Kidney capillary endothelial cell (primary cell): ENCODE measurements at regions not wholly inside any gene's neighbourhood (a gene's known extent, or its start where the extent isn't known, plus 50 kb on each side); places are given as distances from the start of the nearest gene placed in this dataset.

Source experiments
- DNase-seq: peaks from one replicate; pipeline ENCODE4 v3.0.0-alpha.2; 2018; ENCODE audit warnings: low spot score

DNA sequence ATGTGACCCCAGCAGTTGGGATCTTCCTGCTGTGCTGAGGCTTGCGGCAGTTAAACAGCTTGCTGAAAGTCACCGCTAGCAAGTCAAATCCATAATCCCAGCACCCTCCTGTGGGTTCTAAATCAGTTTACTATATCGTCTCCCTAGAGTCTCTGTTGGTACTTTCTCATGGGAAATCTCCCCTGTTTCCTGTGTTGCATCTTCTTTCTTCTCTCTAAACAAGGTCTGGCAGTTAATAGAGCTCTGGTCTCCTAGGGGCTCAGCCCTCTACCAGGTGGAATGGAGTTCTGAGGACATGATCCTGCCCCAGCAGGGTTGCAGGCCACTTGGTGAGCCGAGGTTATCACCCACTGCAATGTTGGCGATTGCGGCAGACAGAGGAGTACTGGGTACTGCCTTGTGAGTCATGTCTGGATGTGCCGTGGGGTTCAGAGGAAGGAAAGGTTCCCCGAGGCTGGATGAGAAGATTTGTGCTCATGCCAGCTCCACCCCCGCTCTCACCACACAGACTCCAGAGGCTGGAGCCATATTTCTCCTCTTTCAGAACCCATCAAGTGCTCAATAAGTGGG is 59.4 kb upstream of the SIX2 start:
- DNase-seq, result no peak

DNA sequence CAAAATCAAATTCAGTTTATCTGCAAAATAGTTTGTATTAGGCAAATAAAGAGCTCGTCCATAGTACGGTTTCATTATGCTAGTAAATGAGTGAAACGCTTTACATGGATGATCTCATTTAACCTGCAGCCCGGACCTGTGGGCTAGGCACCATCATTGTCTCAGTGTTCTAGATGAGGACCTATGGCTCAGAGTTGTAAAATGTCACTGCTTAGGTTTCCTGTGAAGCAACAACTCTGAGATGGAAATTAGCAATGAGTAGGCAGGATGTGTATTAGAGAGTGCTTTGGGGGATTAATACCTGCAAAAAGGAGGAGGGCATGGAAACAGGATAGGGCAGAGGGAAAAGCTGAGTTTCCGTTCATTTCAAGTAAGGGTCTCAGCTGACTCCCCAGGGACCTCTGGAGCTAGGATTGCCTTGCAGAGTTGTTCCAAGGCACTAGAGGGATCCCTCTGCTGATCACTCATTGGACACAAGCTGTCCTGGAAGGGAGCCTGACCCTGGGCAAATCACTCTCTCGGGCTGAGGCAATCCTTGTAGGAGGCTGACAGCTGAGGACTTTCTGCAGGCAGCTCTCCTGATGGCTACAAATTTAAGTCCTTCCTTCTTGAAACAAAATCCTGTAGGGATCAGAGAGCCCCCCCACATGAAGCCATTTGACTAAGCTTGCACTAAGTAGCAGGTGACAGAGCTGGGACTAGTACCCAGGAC is 58.8 kb upstream of the SIX2 start:
- no peak for DNase-seq
